GM23338 (cell line): ENCODE measurements at regions not wholly inside any gene's neighbourhood (a gene's known extent, or its start where the extent isn't known, plus 50 kb on each side); places are given as distances from the start of the nearest gene placed in this dataset.

Source experiments
- ATAC-seq: fragments of 200-7000 bp; cut with Tn5 transposase; 3 replicates; pipeline ENCODE4 v1.9.1; 2020
- DNase-seq: peaks from one replicate; pipeline ENCODE4 v3.0.0-alpha.2; 2015; ENCODE audit warnings: low spot score
- H2AFZ ChIP-seq: fragments of 200-600 bp; sonication (generic); 2 replicates; pipeline ENCODE4 v1.8.0; 2016; ENCODE audit warnings: antibody characterized with exemption, mild to moderate bottlenecking, moderate library complexity
- H3F3A ChIP-seq: fragments of 200-600 bp; sonication (generic); replicated peaks from 2 replicates; pipeline ENCODE4 v1.8.0; 2017; ENCODE audit warnings: antibody characterized with exemption, mixed run types, low read depth
- H3K27ac ChIP-seq: fragments of 200-600 bp; sonication (generic); 2 replicates; pipeline ENCODE4 v1.6.1; 2016; ENCODE audit warnings: low read depth
- H3K27me3 ChIP-seq: fragments of 200-600 bp; sonication (generic); 2 replicates; pipeline ENCODE4 v1.8.0; 2016; ENCODE audit warnings: mild to moderate bottlenecking, mixed run types, moderate library complexity; ENCODE audit not compliant: insufficient read depth
- H3K36me3 ChIP-seq: fragments of 200-600 bp; sonication (generic); 2 replicates; pipeline ENCODE4 v1.8.0; 2016; ENCODE audit warnings: mild to moderate bottlenecking; ENCODE audit not compliant: insufficient read depth
- H3K4me1 ChIP-seq: fragments of 200-600 bp; sonication (generic); 2 replicates; pipeline ENCODE4 v1.8.0; 2016; ENCODE audit warnings: mild to moderate bottlenecking, moderate library complexity; ENCODE audit not compliant: insufficient read depth
- H3K4me2 ChIP-seq: fragments of 200-600 bp; sonication (generic); 2 replicates; pipeline ENCODE4 v1.7.1; 2017; ENCODE audit warnings: mixed run types
- H3K4me3 ChIP-seq: fragments of 200-600 bp; sonication (generic); 2 replicates; pipeline ENCODE4 v1.6.1; 2016; ENCODE audit warnings: mixed run types
- H3K79me2 ChIP-seq: fragments of 200-600 bp; sonication (generic); replicated peaks from 2 replicates; pipeline ENCODE4 v1.8.0; 2017; ENCODE audit warnings: mild to moderate bottlenecking; ENCODE audit not compliant: insufficient read depth
- H3K9me2 ChIP-seq: fragments of 200-600 bp; sonication (generic); 2 replicates; pipeline ENCODE4 v1.8.0; 2017; ENCODE audit not compliant: insufficient read depth
- H4K20me1 ChIP-seq: fragments of 200-600 bp; sonication (generic); replicated peaks from 2 replicates; pipeline ENCODE4 v1.8.0; 2017; ENCODE audit warnings: mild to moderate bottlenecking; ENCODE audit not compliant: insufficient read depth
- H3K27ac Mint-ChIP-seq: 2 replicates; pipeline ENCODE4 v1.8.0; 2020; ENCODE audit warnings: inconsistent platforms, mild to moderate bottlenecking, moderate library complexity, mixed read lengths
- H3K27me3 Mint-ChIP-seq: 3 replicates; pipeline ENCODE4 v1.8.0; 2022; ENCODE audit warnings: low read depth, mild to moderate bottlenecking, moderate library complexity, mixed read lengths, inconsistent platforms; ENCODE audit not compliant: insufficient read depth, poor library complexity
- H3K36me3 Mint-ChIP-seq: 3 replicates; pipeline ENCODE4 v1.8.0; 2021; ENCODE audit warnings: low read depth, mild to moderate bottlenecking, inconsistent platforms, moderate library complexity, mixed read lengths
- H3K4me1 Mint-ChIP-seq: 3 replicates; pipeline ENCODE4 v1.8.0; 2020; ENCODE audit warnings: mild to moderate bottlenecking, inconsistent platforms, mixed read lengths
- H3K4me3 Mint-ChIP-seq: 3 replicates; pipeline ENCODE4 v1.8.0; 2021; ENCODE audit warnings: moderate library complexity, mild to moderate bottlenecking, inconsistent platforms, mixed read lengths
- H3K9me3 Mint-ChIP-seq: 3 replicates; pipeline ENCODE4 v1.8.0; 2020; ENCODE audit warnings: moderate library complexity, mild to moderate bottlenecking, inconsistent platforms, mixed read lengths
- CREB1 ChIP-seq: fragments of 250-450 bp; sonication (Bioruptor Pico); IDR thresholded peaks from 2 replicates; pipeline ENCODE4 v1.5.0; 2020; ENCODE audit warnings: low read depth, mild to moderate bottlenecking, moderate library complexity
- CTCF ChIP-seq, 2 experiments: fragments of 200-600 bp in 1 of 2; sonication (generic) in 1 of 2; conservative IDR thresholded peaks; 2 replicates each; pipeline versions ENCODE4 v1.5.1 to v1.6.1; 2016 to 2017; ENCODE audit warnings: antibody characterized with exemption in 2 of 2, low read depth in 2 of 2, mild to moderate bottlenecking in 2 of 2, moderate library complexity in 1 of 2
- ETS1 ChIP-seq: IDR thresholded peaks from 2 replicates; pipeline ENCODE4 v1.6.1; 2016; ENCODE audit warnings: antibody characterized with exemption
- EZH2 ChIP-seq: fragments of 200-600 bp; sonication (generic); IDR thresholded peaks from one replicate; pipeline ENCODE4 v1.8.0; 2017; ENCODE audit warnings: antibody characterized with exemption, mild to moderate bottlenecking, low read depth; ENCODE audit not compliant: unreplicated experiment
- EZH2phosphoT487 ChIP-seq: fragments of 200-600 bp; sonication (generic); IDR thresholded peaks from one replicate; pipeline ENCODE4 v1.8.1; 2018; ENCODE audit warnings: antibody characterized with exemption; ENCODE audit not compliant: unreplicated experiment
- JUNB ChIP-seq: IDR thresholded peaks from one replicate; pipeline ENCODE4 v1.6.1; 2016; ENCODE audit warnings: antibody characterized with exemption; ENCODE audit not compliant: unreplicated experiment
- NANOG ChIP-seq: IDR thresholded peaks from 2 replicates; pipeline ENCODE4 v1.6.1; 2016; ENCODE audit warnings: antibody characterized with exemption, borderline replicate concordance
- POLR2AphosphoS5 ChIP-seq: IDR thresholded peaks from 2 replicates; pipeline ENCODE4 v1.6.1; 2016; ENCODE audit warnings: antibody characterized with exemption, low read depth
- STAT1 ChIP-seq: IDR thresholded peaks from one replicate; pipeline ENCODE4 v1.6.1; 2016; ENCODE audit warnings: antibody characterized with exemption; ENCODE audit not compliant: unreplicated experiment
- ZNF114 ChIP-seq: fragments of 250-450 bp; sonication (Bioruptor Pico); IDR thresholded peaks from 2 replicates; pipeline ENCODE4 v1.5.0; 2020; ENCODE audit warnings: mild to moderate bottlenecking, moderate library complexity
- ZNF331 ChIP-seq: fragments of 250-450 bp; sonication (Bioruptor Pico); IDR thresholded peaks from 2 replicates; pipeline ENCODE4 v1.5.0; 2020; ENCODE audit warnings: low read depth, mild to moderate bottlenecking, moderate library complexity
- TF ChIP-seq, protein P1 (sequence below): IDR thresholded peaks from one replicate; pipeline ENCODE4 v1.6.1; 2018; ENCODE audit warnings: antibody characterized with exemption; ENCODE audit not compliant: unreplicated experiment
- TF ChIP-seq, protein P2 (sequence below): fragments of 250-450 bp; sonication (Bioruptor Pico); IDR thresholded peaks from 2 replicates; pipeline ENCODE4 v1.5.0; 2020; ENCODE audit warnings: mild to moderate bottlenecking, moderate library complexity

DNA sequence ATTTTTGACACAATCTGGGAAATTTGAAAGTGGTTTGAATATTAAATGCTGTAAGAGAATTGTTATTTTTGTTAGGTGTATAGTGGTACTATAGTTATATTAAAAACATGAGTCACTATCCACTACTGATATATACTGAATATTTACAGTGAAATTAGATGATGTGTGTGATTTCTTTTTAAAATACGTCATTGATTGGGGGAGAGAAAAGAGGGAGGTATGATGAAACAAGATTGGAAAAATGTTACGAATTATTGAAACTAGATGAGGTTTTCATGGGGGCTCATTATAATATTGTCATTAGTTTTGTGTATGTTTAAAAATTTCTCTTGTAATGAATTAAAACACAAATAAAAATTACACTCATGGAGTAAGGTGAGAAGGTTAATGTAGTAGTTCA is 571.4 kb downstream of the HTR7 start:
- H3K36me3 ChIP-seq = no peaks in the 10 kb centered on the region
- H3K27ac Mint-ChIP-seq = no peak overlapping the region
- TF ChIP-seq STAT1 (no peak), EZH2phosphoT487 (no peak), JUNB (no peak), ZNF331 (CRISPR knock-in tag) (no peak), CTCF (conservative IDR thresholded peaks at IDR 0.05; ENCODE audit: low read depth in 2 of 2) (no peak), CREB1 (CRISPR knock-in tag) (no peak), ETS1 (no peak), EZH2 (no peak), ZNF114 (no peak), NANOG (no peak), POLR2AphosphoS5 (no peak)
- TF ChIP-seq, protein P1, sequence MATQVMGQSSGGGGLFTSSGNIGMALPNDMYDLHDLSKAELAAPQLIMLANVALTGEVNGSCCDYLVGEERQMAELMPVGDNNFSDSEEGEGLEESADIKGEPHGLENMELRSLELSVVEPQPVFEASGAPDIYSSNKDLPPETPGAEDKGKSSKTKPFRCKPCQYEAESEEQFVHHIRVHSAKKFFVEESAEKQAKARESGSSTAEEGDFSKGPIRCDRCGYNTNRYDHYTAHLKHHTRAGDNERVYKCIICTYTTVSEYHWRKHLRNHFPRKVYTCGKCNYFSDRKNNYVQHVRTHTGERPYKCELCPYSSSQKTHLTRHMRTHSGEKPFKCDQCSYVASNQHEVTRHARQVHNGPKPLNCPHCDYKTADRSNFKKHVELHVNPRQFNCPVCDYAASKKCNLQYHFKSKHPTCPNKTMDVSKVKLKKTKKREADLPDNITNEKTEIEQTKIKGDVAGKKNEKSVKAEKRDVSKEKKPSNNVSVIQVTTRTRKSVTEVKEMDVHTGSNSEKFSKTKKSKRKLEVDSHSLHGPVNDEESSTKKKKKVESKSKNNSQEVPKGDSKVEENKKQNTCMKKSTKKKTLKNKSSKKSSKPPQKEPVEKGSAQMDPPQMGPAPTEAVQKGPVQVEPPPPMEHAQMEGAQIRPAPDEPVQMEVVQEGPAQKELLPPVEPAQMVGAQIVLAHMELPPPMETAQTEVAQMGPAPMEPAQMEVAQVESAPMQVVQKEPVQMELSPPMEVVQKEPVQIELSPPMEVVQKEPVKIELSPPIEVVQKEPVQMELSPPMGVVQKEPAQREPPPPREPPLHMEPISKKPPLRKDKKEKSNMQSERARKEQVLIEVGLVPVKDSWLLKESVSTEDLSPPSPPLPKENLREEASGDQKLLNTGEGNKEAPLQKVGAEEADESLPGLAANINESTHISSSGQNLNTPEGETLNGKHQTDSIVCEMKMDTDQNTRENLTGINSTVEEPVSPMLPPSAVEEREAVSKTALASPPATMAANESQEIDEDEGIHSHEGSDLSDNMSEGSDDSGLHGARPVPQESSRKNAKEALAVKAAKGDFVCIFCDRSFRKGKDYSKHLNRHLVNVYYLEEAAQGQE = no peak
- TF ChIP-seq, protein P2, sequence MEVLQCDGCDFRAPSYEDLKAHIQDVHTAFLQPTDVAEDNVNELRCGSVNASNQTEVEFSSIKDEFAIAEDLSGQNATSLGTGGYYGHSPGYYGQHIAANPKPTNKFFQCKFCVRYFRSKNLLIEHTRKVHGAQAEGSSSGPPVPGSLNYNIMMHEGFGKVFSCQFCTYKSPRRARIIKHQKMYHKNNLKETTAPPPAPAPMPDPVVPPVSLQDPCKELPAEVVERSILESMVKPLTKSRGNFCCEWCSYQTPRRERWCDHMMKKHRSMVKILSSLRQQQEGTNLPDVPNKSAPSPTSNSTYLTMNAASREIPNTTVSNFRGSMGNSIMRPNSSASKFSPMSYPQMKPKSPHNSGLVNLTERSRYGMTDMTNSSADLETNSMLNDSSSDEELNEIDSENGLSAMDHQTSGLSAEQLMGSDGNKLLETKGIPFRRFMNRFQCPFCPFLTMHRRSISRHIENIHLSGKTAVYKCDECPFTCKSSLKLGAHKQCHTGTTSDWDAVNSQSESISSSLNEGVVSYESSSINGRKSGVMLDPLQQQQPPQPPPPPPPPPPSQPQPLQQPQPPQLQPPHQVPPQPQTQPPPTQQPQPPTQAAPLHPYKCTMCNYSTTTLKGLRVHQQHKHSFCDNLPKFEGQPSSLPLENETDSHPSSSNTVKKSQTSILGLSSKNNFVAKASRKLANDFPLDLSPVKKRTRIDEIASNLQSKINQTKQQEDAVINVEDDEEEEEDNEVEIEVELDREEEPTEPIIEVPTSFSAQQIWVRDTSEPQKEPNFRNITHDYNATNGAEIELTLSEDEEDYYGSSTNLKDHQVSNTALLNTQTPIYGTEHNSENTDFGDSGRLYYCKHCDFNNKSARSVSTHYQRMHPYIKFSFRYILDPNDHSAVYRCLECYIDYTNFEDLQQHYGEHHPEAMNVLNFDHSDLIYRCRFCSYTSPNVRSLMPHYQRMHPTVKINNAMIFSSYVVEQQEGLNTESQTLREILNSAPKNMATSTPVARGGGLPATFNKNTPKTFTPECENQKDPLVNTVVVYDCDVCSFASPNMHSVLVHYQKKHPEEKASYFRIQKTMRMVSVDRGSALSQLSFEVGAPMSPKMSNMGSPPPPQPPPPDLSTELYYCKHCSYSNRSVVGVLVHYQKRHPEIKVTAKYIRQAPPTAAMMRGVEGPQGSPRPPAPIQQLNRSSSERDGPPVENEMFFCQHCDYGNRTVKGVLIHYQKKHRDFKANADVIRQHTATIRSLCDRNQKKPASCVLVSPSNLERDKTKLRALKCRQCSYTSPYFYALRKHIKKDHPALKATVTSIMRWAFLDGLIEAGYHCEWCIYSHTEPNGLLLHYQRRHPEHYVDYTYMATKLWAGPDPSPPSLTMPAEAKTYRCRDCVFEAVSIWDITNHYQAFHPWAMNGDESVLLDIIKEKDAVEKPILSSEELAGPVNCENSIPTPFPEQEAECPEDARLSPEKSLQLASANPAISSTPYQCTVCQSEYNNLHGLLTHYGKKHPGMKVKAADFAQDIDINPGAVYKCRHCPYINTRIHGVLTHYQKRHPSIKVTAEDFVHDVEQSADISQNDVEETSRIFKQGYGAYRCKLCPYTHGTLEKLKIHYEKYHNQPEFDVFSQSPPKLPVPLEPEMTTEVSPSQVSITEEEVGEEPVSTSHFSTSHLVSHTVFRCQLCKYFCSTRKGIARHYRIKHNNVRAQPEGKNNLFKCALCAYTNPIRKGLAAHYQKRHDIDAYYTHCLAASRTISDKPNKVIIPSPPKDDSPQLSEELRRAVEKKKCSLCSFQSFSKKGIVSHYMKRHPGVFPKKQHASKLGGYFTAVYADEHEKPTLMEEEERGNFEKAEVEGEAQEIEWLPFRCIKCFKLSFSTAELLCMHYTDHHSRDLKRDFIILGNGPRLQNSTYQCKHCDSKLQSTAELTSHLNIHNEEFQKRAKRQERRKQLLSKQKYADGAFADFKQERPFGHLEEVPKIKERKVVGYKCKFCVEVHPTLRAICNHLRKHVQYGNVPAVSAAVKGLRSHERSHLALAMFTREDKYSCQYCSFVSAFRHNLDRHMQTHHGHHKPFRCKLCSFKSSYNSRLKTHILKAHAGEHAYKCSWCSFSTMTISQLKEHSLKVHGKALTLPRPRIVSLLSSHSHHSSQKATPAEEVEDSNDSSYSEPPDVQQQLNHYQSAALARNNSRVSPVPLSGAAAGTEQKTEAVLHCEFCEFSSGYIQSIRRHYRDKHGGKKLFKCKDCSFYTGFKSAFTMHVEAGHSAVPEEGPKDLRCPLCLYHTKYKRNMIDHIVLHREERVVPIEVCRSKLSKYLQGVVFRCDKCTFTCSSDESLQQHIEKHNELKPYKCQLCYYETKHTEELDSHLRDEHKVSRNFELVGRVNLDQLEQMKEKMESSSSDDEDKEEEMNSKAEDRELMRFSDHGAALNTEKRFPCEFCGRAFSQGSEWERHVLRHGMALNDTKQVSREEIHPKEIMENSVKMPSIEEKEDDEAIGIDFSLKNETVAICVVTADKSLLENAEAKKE (CRISPR knock-in tag) = no peak
- no peaks in the 10 kb centered on the region for H3F3A ChIP-seq
- peaks cover 5% of the 10 kb centered on the region; the same call in 1 of the 2 replicates for H3K4me1 ChIP-seq
- H3K9me3 Mint-ChIP-seq = no peaks in the 10 kb centered on the region
- no peak overlapping the region for H3K27ac ChIP-seq
- peaks cover 13% of the 10 kb centered on the region for H3K4me1 Mint-ChIP-seq
- no peaks in the 10 kb centered on the region for H3K79me2 ChIP-seq
- no peaks in the 10 kb centered on the region for H3K27me3 ChIP-seq
- H3K4me3 ChIP-seq = no peak overlapping the region
- no peak overlapping the region for H3K4me3 Mint-ChIP-seq
- no peak for ATAC-seq
- no peak overlapping the region for H3K4me2 ChIP-seq
- no peaks in the 10 kb centered on the region for H3K27me3 Mint-ChIP-seq
- no peaks in the 10 kb centered on the region for H3K36me3 Mint-ChIP-seq
- no peak for DNase-seq
- no peak overlapping the region for H2AFZ ChIP-seq
- H4K20me1 ChIP-seq = no peaks in the 10 kb centered on the region
- no peaks in the 10 kb centered on the region for H3K9me2 ChIP-seq
